IPS-15b (cell line): ENCODE measurements at regions not wholly inside any gene's neighbourhood (a gene's known extent, or its start where the extent isn't known, plus 50 kb on each side); places are given as distances from the start of the nearest gene placed in this dataset.

ENCODE experiments used
- H3K27me3 ChIP-seq: one replicate; pipeline ENCODE4 v1.6.1; 2013; ENCODE audit warnings: low read length; ENCODE audit not compliant: control insufficient read depth, insufficient read depth
- H3K36me3 ChIP-seq: one replicate; pipeline ENCODE4 v1.6.1; 2013; ENCODE audit warnings: low read length; ENCODE audit not compliant: control insufficient read depth, insufficient read depth
- H3K4me1 ChIP-seq: one replicate; pipeline ENCODE4 v1.6.1; 2013; ENCODE audit warnings: mild to moderate bottlenecking, low read length; ENCODE audit not compliant: control insufficient read depth, insufficient read depth
- H3K4me3 ChIP-seq: one replicate; pipeline ENCODE4 v1.5.1; 2013; ENCODE audit warnings: low read depth, low read length
- H3K9ac ChIP-seq: one replicate; pipeline ENCODE4 v1.6.1; 2013; ENCODE audit warnings: low read depth, mild to moderate bottlenecking, low read length
- H3K9me3 ChIP-seq: one replicate; pipeline ENCODE4 v1.6.1; 2013; ENCODE audit warnings: mild to moderate bottlenecking, low read length; ENCODE audit not compliant: control insufficient read depth, insufficient read depth

DNA sequence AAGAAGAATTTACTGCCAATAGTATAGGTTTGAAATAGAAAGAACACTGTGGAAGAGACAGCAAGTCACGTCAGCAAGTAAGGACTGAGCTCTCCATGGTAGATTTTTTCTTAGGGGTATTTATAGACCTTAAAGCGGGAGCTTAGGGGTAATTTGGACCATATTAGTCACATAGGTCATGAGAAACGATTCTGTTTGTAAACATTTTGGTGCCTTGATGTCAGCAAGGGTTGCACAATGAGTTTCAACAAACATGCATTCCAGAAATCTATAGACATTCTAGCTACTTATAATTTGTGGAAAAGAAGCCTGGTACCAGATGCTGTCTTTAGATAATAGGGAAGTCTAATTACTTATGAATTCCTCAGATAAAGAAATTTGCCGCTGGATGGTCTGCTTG lies 624.7 kb downstream of the TDRD15 start:
- H3K4me1 ChIP-seq = no peaks in the 10 kb centered on the region
- no peak overlapping the region for H3K9ac ChIP-seq
- H3K27me3 ChIP-seq = no peaks in the 10 kb centered on the region
- no peak overlapping the region for H3K4me3 ChIP-seq
- peaks cover 4% of the 10 kb centered on the region for H3K9me3 ChIP-seq
- H3K36me3 ChIP-seq = no peaks in the 10 kb centered on the region

DNA sequence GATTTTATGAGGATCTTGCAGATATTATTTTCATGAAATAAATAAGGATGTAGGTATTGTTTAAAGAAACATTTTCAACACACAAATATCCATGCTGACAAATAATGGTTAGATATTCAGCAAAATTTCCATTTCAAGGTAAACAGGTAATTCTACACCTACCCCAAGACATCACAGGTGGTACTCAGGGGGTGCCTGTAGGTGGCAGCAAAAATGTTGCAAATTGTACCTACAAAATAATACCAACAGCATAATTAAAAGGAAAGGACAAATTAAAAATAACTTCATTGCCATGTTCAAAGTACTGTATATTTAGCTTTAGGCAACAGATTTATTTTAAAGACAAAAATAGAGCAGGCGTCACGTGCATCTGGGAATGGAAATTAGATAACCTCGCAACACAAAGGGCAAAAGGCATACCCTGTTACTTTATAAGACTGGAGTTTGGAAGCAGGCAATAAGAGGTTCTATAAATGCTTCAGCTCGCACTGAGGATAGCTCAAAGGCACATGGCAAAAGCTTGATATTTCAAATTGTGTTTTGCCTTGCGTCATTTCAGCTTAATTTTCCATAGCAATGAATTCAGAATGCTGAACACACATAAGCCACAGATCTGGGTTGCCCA lies 630.5 kb downstream of the TDRD15 start:
- H3K36me3 ChIP-seq = no peaks in the 10 kb centered on the region
- H3K4me1 ChIP-seq = no peaks in the 10 kb centered on the region
- no peak overlapping the region for H3K9ac ChIP-seq
- no peak overlapping the region for H3K4me3 ChIP-seq
- no peaks in the 10 kb centered on the region for H3K27me3 ChIP-seq
- no peaks in the 10 kb centered on the region for H3K9me3 ChIP-seq

DNA sequence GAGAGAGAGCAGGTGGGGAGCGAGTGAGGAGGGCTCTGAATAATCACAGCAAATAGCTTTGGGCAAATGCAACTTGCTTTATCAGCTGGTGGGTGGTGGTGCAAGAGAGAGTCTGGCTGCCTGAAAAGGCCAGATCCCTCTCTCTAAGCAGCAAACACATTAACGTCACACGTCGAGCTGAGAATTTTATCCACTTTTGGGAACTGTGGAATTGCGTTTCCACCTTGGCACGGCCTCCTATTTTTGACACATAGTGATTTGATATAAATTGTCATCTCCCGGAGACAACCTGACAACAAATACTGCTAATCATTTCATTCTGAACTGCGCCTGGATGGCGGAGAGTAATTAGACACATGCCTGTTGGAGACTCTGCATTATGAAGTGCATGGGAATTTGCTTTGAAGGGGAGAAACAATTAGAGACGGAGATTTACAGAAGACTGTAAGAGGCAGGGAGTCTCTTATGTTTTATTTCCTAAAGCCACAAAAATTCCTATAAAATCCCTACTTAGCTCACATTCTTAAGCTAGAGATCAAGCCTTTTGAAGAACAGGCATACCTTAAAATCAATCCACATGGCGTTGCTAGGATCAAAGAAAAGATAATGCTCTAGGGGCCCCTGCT lies 634.1 kb downstream of the TDRD15 start:
- H3K36me3 ChIP-seq = no peaks in the 10 kb centered on the region
- H3K4me1 ChIP-seq = no peaks in the 10 kb centered on the region
- H3K9ac ChIP-seq = no peak overlapping the region
- no peak overlapping the region for H3K4me3 ChIP-seq
- H3K9me3 ChIP-seq = no peaks in the 10 kb centered on the region
- H3K27me3 ChIP-seq = no peaks in the 10 kb centered on the region

DNA sequence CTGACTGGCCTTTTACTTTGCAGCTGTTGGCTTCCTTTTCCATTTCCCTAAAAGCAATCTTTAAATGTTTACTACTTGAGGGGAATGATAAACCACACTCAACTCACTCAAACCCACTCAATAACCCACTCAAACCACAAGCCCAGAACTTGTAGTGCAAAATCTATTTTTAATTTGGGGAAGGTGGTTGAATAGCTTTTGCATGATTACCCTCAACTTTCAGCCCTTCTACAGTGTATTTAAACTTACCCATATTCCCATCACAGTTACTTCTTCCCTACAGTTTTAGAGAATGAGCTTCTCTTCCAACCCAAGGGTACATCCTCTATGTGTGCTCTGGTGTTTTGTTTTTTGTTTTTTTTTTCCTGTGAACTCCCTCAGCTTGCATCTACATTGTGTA lies 636.1 kb downstream of the TDRD15 start:
- Histone ChIP-seq H3K36me3 (no peaks in the 10 kb centered on the region), H3K9ac (no peak overlapping the region), H3K27me3 (no peaks in the 10 kb centered on the region), H3K4me3 (no peak overlapping the region), H3K9me3 (no peaks in the 10 kb centered on the region), H3K4me1 (peaks cover 5% of the 10 kb centered on the region)

DNA sequence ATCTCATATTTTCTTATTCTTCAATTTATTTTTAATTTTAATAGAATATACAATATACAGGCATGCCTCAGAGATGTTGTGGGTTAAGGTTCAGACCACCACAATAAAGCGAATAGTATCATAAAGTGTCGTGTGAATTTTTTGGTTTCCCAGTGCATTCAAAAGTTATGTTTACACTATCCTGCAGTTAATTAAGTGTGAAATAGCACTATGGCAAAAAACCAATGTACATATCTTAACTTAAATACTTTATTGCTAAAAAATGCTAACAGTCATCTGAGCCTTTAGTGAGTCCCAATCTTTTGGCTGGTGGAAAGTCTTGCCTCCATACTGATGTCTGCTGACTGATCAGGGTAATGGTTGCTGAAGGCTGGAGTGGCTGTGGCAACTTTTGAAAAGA lies 637.6 kb downstream of the TDRD15 start:
- no peaks in the 10 kb centered on the region for H3K36me3 ChIP-seq
- H3K27me3 ChIP-seq = no peaks in the 10 kb centered on the region
- no peak overlapping the region for H3K4me3 ChIP-seq
- peaks cover 5% of the 10 kb centered on the region for H3K4me1 ChIP-seq
- H3K9ac ChIP-seq = no peak overlapping the region
- no peaks in the 10 kb centered on the region for H3K9me3 ChIP-seq

DNA sequence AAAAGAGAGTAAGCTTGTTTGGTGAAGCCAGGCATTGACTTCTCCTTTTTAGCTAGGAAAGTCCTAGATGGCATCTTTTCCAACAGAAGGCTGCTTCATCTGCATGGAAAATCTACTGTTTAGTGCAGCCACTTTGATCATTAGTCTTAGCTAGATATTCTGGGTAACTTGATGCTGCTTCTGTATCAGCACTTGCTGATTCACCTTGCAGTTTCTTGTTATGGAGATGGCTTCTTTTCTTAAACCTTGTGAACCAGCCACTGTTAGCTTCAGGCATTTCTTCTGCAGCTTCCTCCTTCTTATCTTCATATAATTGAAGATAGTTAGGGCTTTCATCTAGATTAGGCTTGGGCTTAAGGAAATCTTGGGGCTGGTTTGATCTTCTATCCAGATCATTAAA lies 639.7 kb downstream of the TDRD15 start:
- Histone ChIP-seq H3K4me1 (peaks cover 5% of the 10 kb centered on the region), H3K36me3 (no peaks in the 10 kb centered on the region), H3K4me3 (no peak overlapping the region), H3K27me3 (no peaks in the 10 kb centered on the region), H3K9me3 (no peaks in the 10 kb centered on the region), H3K9ac (no peak overlapping the region)

DNA sequence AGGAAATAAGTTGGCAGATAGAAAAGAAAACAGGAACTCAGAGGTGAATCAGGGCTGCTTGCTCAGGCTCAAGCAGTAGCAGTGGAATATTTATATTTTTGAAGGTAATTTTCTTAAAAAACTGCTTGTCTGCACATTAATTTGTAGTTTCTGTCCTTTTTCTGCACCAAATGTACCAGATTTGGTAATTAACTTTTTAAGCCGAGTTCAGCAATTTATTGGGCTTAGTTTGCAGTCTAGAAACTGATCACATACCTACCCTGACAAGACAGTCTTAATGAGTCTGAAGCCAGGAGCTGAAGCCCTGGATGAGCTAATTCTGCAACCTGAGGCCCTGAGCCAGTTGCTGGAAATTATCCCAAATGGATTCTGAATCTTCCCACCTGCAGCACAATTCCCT lies 647.0 kb downstream of the TDRD15 start:
- Histone ChIP-seq H3K4me1 (no peaks in the 10 kb centered on the region), H3K36me3 (no peaks in the 10 kb centered on the region), H3K9ac (no peak overlapping the region), H3K4me3 (no peak overlapping the region), H3K9me3 (no peaks in the 10 kb centered on the region), H3K27me3 (no peaks in the 10 kb centered on the region)

DNA sequence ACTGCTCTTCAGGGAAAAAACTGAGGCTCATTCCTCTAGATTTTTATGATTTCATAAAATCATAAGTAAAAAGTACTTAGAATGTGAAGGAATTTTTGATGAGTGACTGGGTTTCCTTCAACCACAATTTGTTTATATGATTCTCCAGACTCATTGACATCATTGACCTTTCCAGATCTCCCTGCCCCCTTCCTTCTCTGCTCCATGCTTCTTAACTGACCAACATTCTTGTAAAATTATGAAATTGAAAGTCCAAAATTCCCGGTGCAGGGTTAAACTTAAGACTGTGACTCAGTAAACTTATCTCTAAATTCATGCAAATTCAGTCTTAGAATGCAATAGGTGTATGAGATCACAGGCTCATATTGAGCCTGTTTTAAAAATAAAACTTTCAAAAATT lies 648.9 kb downstream of the TDRD15 start:
- no peak overlapping the region for H3K9ac ChIP-seq
- H3K27me3 ChIP-seq = no peaks in the 10 kb centered on the region
- no peaks in the 10 kb centered on the region for H3K9me3 ChIP-seq
- H3K4me1 ChIP-seq = no peaks in the 10 kb centered on the region
- no peaks in the 10 kb centered on the region for H3K36me3 ChIP-seq
- no peak overlapping the region for H3K4me3 ChIP-seq

DNA sequence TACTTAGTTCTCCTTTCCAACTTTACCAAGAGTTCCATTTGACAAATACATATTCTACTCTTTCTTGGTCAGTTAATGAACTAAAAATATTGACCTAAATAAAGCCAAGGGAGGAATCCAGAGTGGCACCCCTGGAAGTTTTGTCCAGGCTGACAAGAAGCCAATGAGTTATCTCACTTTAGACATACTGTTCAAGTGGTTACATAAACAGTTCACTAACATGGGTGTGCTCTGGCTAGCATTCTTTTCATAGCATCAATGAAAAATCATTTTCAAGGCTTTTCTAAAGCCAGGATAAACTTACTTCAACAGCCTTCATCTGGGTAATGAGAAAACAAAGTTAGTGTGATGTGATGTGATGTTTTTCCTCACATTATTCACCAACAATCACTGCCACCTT lies 649.4 kb downstream of the TDRD15 start:
- H3K9ac ChIP-seq = no peak overlapping the region
- no peaks in the 10 kb centered on the region for H3K36me3 ChIP-seq
- no peak overlapping the region for H3K4me3 ChIP-seq
- H3K4me1 ChIP-seq = no peaks in the 10 kb centered on the region
- H3K9me3 ChIP-seq = no peaks in the 10 kb centered on the region
- H3K27me3 ChIP-seq = no peaks in the 10 kb centered on the region

DNA sequence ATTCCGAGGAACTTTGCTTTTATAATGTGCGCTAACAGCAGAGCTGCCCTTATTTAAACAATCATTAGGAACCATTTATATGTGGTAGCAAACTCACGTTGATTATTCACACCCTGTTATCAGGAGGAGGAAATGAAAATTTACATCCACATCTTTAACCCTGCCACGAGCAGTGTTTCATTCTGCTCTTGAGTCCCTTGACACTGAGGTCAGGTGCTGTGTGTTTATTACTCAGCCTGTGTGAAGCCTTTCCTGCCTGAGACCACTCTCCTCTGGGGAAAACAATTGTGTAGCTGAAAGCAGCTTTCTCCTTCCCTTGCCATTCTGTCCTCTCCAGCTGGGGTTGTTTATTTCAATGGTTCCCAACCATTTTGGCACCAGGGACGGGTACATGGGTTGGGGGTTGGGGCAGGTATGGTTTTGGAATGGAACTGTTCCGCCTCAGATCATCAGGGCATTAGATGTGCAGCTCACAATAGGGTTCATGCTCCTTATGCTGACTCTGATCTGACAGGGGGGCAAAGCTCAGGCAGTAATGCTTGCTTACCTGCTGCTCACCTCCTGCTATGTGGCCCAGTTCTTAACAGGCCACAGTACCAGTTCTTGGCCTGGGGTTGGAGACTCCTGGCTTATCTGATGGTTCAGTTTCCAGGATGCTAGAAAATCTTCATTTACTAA lies 651.1 kb downstream of the TDRD15 start:
- no peaks in the 10 kb centered on the region for H3K4me1 ChIP-seq
- no peak overlapping the region for H3K4me3 ChIP-seq
- no peaks in the 10 kb centered on the region for H3K27me3 ChIP-seq
- H3K9me3 ChIP-seq = no peaks in the 10 kb centered on the region
- no peak overlapping the region for H3K9ac ChIP-seq
- no peaks in the 10 kb centered on the region for H3K36me3 ChIP-seq

DNA sequence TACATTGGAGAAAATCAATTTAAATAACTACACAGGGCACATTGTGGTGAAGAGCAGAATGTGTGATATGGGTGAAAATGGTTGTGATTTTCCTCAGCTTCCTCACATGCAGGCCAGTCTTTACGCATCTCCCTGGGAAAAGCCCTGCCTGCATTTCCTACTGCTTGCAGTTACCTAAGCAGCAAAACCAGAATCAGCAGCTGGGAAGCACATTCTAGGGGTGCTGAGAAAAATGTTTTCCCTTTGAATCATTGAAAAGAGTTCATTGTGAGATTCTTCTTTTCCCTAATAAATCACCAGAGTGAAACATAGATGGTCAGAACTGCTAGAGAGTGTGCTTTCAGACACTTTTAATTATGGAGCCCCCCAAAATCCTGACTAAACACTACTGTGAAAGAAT lies 656.0 kb downstream of the TDRD15 start:
- no peaks in the 10 kb centered on the region for H3K9me3 ChIP-seq
- no peak overlapping the region for H3K9ac ChIP-seq
- H3K27me3 ChIP-seq = no peaks in the 10 kb centered on the region
- H3K4me1 ChIP-seq = no peaks in the 10 kb centered on the region
- H3K36me3 ChIP-seq = no peaks in the 10 kb centered on the region
- no peak overlapping the region for H3K4me3 ChIP-seq

DNA sequence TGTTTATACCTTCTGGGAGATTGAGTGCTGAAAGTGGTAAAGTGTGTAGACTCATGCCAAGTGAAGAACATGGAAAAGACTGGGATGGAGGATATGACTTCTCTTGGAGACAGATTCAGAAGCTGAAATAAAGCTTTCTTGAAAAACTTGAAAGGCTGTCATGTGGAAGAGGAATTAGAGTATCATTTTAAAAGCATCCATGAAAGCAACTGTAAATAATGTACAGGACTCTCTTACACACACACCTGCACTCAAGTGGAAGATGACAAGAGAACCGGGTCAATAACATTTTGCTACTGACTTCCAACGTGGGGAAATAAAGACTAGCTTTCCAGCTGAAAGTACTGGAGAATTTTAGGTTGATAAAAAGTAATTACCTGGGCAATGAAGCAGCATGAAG lies 658.2 kb downstream of the TDRD15 start:
- Histone ChIP-seq H3K9ac (no peak overlapping the region), H3K4me3 (no peak overlapping the region), H3K36me3 (no peaks in the 10 kb centered on the region), H3K9me3 (no peaks in the 10 kb centered on the region), H3K27me3 (no peaks in the 10 kb centered on the region), H3K4me1 (no peaks in the 10 kb centered on the region)
